SH-SY5Y (cell line): ENCODE measurements at regions not wholly inside any gene's neighbourhood (a gene's known extent, or its start where the extent isn't known, plus 50 kb on each side); places are given as distances from the start of the nearest gene placed in this dataset.

Experiments used
- GATA2 ChIP-seq: IDR thresholded peaks from 2 replicates; pipeline ENCODE4 v1.6.1; 2011; ENCODE audit warnings: mild to moderate bottlenecking, low read depth, low read length
- GATA3 ChIP-seq: IDR thresholded peaks from 2 replicates; pipeline ENCODE4 v1.6.1; 2011; ENCODE audit warnings: low read depth, mild to moderate bottlenecking, low read length, moderate library complexity

- TF ChIP-seq GATA2 (no peak), GATA3 (no peak)
These were observed 63.6 kb upstream of the TRIM24 start for GRCh38 chr7:138396251-138397070.

- no peak for TF ChIP-seq GATA3
- TF ChIP-seq GATA2, result no peak
These were observed 61.2 kb upstream of the TRIM24 start for GRCh38 chr7:138398857-138399256.

- TF ChIP-seq GATA2, result no peak
- TF ChIP-seq GATA3, result no peak
These were observed 59.6 kb upstream of the TRIM24 start for GRCh38 chr7:138400400-138400886.

GRCh38 chr7:138402749-138403148 is 57.3 kb upstream of the TRIM24 start:
- TF ChIP-seq GATA2, result no peak
- TF ChIP-seq GATA3, result no peak

GRCh38 chr7:138405496-138405895 is 54.6 kb upstream of the TRIM24 start:
- no peak for TF ChIP-seq GATA3
- TF ChIP-seq GATA2, result no peak

GRCh38 chr7:138407792-138408191 is 52.3 kb upstream of the TRIM24 start:
- TF ChIP-seq GATA2 (no peak), GATA3 (no peak)
